SK-N-SH (cell line): ENCODE measurements at regions not wholly inside any gene's neighbourhood (a gene's known extent, or its start where the extent isn't known, plus 50 kb on each side); places are given as distances from the start of the nearest gene placed in this dataset.

Source experiments
- CTCF ChIA-PET: fragments of 300-600, 350-600 bp; formaldehyde crosslinking; extraction: SDS; loops from one replicate; lab custom pipeline; 2021; lab: Yijun Ruan, JAX
- POLR2A ChIA-PET: fragments of 350-600 bp; sonication (Branson Sonifier 250); formaldehyde crosslinking; extraction: SDS; loops from one replicate; lab custom pipeline; 2020; ENCODE audit warnings: antibody characterized with exemption, inconsistent platforms; lab: Yijun Ruan, JAX
- DNase-seq: peaks from one replicate; pipeline ENCODE4 v3.0.0; 2012
- H2AFZ ChIP-seq: fragments of 200-600 bp; sonication (generic); 2 replicates; pipeline ENCODE4 v1.8.1; 2016; ENCODE audit warnings: antibody characterized with exemption, mild to moderate bottlenecking, low read depth
- H3F3A ChIP-seq: fragments of 200-600 bp; sonication (generic); replicated peaks from 2 replicates; pipeline ENCODE3; 2016; ENCODE audit warnings: antibody characterized with exemption, mild to moderate bottlenecking; ENCODE audit not compliant: insufficient read depth
- H3K27ac ChIP-seq, 2 experiments: fragments of 200-500 bp in 1 of 2; fragments of 200-600 bp in 1 of 2; sonication (Bioruptor generic) in 1 of 2; sonication (generic), shearing (Covaris generic) in 1 of 2; 2 replicates each; pipeline versions ENCODE4 v1.5.1 to v1.6.1; 2014 to 2016; ENCODE audit warnings: low read depth in 2 of 2, inconsistent platforms in 1 of 2, low read length in 1 of 2, mild to moderate bottlenecking in 1 of 2, mixed read lengths in 1 of 2
- H3K27me3 ChIP-seq: fragments of 200-600 bp; sonication (generic), shearing (Covaris generic); 2 replicates; pipeline ENCODE4 v1.6.1; 2016; ENCODE audit warnings: mixed run types; ENCODE audit not compliant: insufficient read depth
- H3K36me3 ChIP-seq, 2 experiments: fragments of 200-500 bp in 1 of 2; fragments of 200-600 bp in 1 of 2; sonication (Bioruptor generic) in 1 of 2; sonication (generic) in 1 of 2; replicated peaks in 1 of 2; 2 replicates each; pipeline versions ENCODE3 to v1.5.1; 2014 to 2016; ENCODE audit warnings: low read length in 1 of 2, mild to moderate bottlenecking in 1 of 2; ENCODE audit not compliant: insufficient read depth in 2 of 2, control insufficient read depth in 1 of 2
- H3K4me1 ChIP-seq, 2 experiments: fragments of 200-500 bp in 1 of 2; fragments of 200-600 bp in 1 of 2; sonication (Bioruptor generic) in 1 of 2; sonication (generic), shearing (Covaris generic) in 1 of 2; 2 replicates each; pipeline versions ENCODE4 v1.5.1 to v1.6.1; 2014 to 2016; ENCODE audit warnings: low read depth in 1 of 2, low read length in 1 of 2, mixed run types in 1 of 2; ENCODE audit not compliant: insufficient read depth in 2 of 2, control insufficient read depth in 1 of 2
- H3K4me2 ChIP-seq: fragments of 200-600 bp; sonication (generic), shearing (Covaris generic); 2 replicates; pipeline ENCODE4 v1.6.1; 2017; ENCODE audit warnings: mixed run types
- H3K4me3 ChIP-seq, 2 experiments: fragments of 200-500 bp in 1 of 2; fragments of 200-600 bp in 1 of 2; sonication (Bioruptor generic) in 1 of 2; sonication (generic), shearing (Covaris generic) in 1 of 2; 2 replicates each; pipeline versions ENCODE4 v1.5.1 to v1.8.1; 2014 to 2016; ENCODE audit warnings: low read depth in 2 of 2, inconsistent platforms in 1 of 2, low read length in 1 of 2, mild to moderate bottlenecking in 1 of 2, mixed read lengths in 1 of 2, moderate library complexity in 1 of 2
- H3K79me2 ChIP-seq: fragments of 200-600 bp; sonication (generic); 2 replicates; pipeline ENCODE4 v1.8.1; 2017; ENCODE audit warnings: mild to moderate bottlenecking; ENCODE audit not compliant: insufficient read depth
- H3K9ac ChIP-seq: fragments of 200-600 bp; sonication (generic); 2 replicates; pipeline ENCODE4 v1.6.1; 2017; ENCODE audit warnings: mixed run types
- H3K9me2 ChIP-seq: fragments of 200-600 bp; sonication (generic); 2 replicates; pipeline ENCODE4 v1.6.1; 2017; ENCODE audit warnings: mixed run types
- H3K9me3 ChIP-seq: fragments of 200-600 bp; sonication (generic); 2 replicates; pipeline ENCODE4 v1.6.1; 2017; ENCODE audit warnings: mixed run types, mild to moderate bottlenecking, moderate library complexity
- H4K20me1 ChIP-seq: fragments of 200-600 bp; sonication (generic); 2 replicates; pipeline ENCODE4 v1.6.1; 2017; ENCODE audit warnings: mild to moderate bottlenecking, mixed run types; ENCODE audit not compliant: insufficient read depth
- EP300 ChIP-seq, 2 experiments: IDR thresholded peaks; 2 replicates each; pipeline versions ENCODE4 v1.4.0 to v1.6.1; 2012; ENCODE audit warnings: borderline replicate concordance in 1 of 2, low read depth in 1 of 2, low read length in 1 of 2
- EZH2phosphoT487 ChIP-seq: fragments of 200-600 bp; sonication (generic); IDR thresholded peaks from 2 replicates; pipeline ENCODE4 v1.6.1; 2017; ENCODE audit warnings: low read depth, mixed run types, mild to moderate bottlenecking, antibody characterized with exemption, moderate library complexity, borderline replicate concordance
- FOXJ3 ChIP-seq: sonication (generic); formaldehyde crosslinking; IDR thresholded peaks from 2 replicates; pipeline ENCODE4 v1.5.1; 2020; ENCODE audit warnings: mild to moderate bottlenecking, missing genetic modification reagents
- GABPA ChIP-seq: IDR thresholded peaks from 2 replicates; pipeline ENCODE4 v1.4.0; 2012; ENCODE audit warnings: low read depth, mild to moderate bottlenecking
- GATA2 ChIP-seq: sonication (generic); formaldehyde crosslinking; IDR thresholded peaks from 2 replicates; pipeline ENCODE4 v1.5.0; 2020; ENCODE audit warnings: mild to moderate bottlenecking, missing genetic modification reagents
- NFIC ChIP-seq: IDR thresholded peaks from 2 replicates; pipeline ENCODE4 v1.4.0; 2012; ENCODE audit warnings: borderline replicate concordance
- NRF1 ChIP-seq: IDR thresholded peaks from 2 replicates; pipeline ENCODE4 v1.6.1; 2012; ENCODE audit warnings: low read depth, mild to moderate bottlenecking, low read length
- RCOR1 ChIP-seq: fragments of 150-350 bp; IDR thresholded peaks from 2 replicates; pipeline ENCODE4 v1.6.1; 2017; ENCODE audit warnings: antibody characterized with exemption, low read length
- REST ChIP-seq: IDR thresholded peaks from 2 replicates; pipeline ENCODE4 v1.6.1; 2012; ENCODE audit warnings: mild to moderate bottlenecking, low read depth, low read length, moderate library complexity
- TCF12 ChIP-seq: IDR thresholded peaks from 2 replicates; pipeline ENCODE4 v1.4.0; 2012
- TEAD4 ChIP-seq: IDR thresholded peaks from 2 replicates; pipeline ENCODE4 v1.4.0; 2012; ENCODE audit warnings: mild to moderate bottlenecking, borderline replicate concordance; ENCODE audit not compliant: insufficient read depth
- USF1 ChIP-seq: IDR thresholded peaks from 2 replicates; pipeline ENCODE4 v1.4.0; 2012; ENCODE audit warnings: low read depth, borderline replicate concordance
- YY1 ChIP-seq: IDR thresholded peaks from 2 replicates; pipeline ENCODE4 v1.4.0; 2012; ENCODE audit warnings: low read depth, mild to moderate bottlenecking
- ZBTB33 ChIP-seq: IDR thresholded peaks from 2 replicates; pipeline ENCODE4 v1.4.0; 2012; ENCODE audit warnings: low read depth, borderline replicate concordance
- TF ChIP-seq, protein P1 (sequence below): IDR thresholded peaks from 2 replicates; pipeline ENCODE4 v1.4.0; 2012; ENCODE audit warnings: low read depth
- TF ChIP-seq, protein P2 (sequence below): fragments of 150-350 bp; IDR thresholded peaks from 2 replicates; pipeline ENCODE4 v1.6.1; 2016; ENCODE audit warnings: mild to moderate bottlenecking, low read depth, low read length
- TF ChIP-seq, protein P3 (sequence below): fragments of 200-600 bp; sonication (generic); IDR thresholded peaks from 2 replicates; pipeline ENCODE4 v1.6.1; 2017; ENCODE audit warnings: antibody characterized with exemption, mild to moderate bottlenecking, moderate library complexity

- H3K36me3 ChIP-seq = no peaks in the 10 kb centered on the region
- POLR2A ChIA-PET = no interaction called here
- peaks cover 0 to 25% of the 10 kb centered on the region in 2 experiments for H3K4me1 ChIP-seq
- no peaks in the 10 kb centered on the region for H3K79me2 ChIP-seq
- no peaks in the 10 kb centered on the region for H3K27me3 ChIP-seq
- H3K9ac ChIP-seq = no peak overlapping the region
- no peak overlapping the region for H2AFZ ChIP-seq
- no peak overlapping the region for H3K4me3 ChIP-seq
- H3K9me2 ChIP-seq = no peaks in the 10 kb centered on the region
- peaks cover 41% of the 10 kb centered on the region for H3F3A ChIP-seq
- H3K4me2 ChIP-seq = no peak overlapping the region
- TF ChIP-seq, protein P1, sequence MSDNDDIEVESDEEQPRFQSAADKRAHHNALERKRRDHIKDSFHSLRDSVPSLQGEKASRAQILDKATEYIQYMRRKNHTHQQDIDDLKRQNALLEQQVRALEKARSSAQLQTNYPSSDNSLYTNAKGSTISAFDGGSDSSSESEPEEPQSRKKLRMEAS = no peak
- TF ChIP-seq NRF1 (no peak), RCOR1 (no peak), REST (no peak), YY1 (no peak), TCF12 (no peak), EZH2phosphoT487 (no peak), NFIC (no peak), ZBTB33 (no peak), USF1 (no peak), TEAD4 (no peak), EP300 (IDR thresholded peaks at IDR 0.05; ENCODE audit: borderline replicate concordance in 1 of 2, low read depth in 1 of 2, low read length in 1 of 2) (no peak), GABPA (no peak), GATA2 (no peak), FOXJ3 (no peak)
- TF ChIP-seq, protein P2, sequence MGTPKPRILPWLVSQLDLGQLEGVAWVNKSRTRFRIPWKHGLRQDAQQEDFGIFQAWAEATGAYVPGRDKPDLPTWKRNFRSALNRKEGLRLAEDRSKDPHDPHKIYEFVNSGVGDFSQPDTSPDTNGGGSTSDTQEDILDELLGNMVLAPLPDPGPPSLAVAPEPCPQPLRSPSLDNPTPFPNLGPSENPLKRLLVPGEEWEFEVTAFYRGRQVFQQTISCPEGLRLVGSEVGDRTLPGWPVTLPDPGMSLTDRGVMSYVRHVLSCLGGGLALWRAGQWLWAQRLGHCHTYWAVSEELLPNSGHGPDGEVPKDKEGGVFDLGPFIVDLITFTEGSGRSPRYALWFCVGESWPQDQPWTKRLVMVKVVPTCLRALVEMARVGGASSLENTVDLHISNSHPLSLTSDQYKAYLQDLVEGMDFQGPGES = no peak
- TF ChIP-seq, protein P3, sequence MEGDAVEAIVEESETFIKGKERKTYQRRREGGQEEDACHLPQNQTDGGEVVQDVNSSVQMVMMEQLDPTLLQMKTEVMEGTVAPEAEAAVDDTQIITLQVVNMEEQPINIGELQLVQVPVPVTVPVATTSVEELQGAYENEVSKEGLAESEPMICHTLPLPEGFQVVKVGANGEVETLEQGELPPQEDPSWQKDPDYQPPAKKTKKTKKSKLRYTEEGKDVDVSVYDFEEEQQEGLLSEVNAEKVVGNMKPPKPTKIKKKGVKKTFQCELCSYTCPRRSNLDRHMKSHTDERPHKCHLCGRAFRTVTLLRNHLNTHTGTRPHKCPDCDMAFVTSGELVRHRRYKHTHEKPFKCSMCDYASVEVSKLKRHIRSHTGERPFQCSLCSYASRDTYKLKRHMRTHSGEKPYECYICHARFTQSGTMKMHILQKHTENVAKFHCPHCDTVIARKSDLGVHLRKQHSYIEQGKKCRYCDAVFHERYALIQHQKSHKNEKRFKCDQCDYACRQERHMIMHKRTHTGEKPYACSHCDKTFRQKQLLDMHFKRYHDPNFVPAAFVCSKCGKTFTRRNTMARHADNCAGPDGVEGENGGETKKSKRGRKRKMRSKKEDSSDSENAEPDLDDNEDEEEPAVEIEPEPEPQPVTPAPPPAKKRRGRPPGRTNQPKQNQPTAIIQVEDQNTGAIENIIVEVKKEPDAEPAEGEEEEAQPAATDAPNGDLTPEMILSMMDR = no peak
- H3K9me3 ChIP-seq = no peaks in the 10 kb centered on the region
- peak overlapping the region in 1 of 2 experiments; percentile 85; a peak in 2 of 4 replicates for H3K27ac ChIP-seq
- DNase-seq = no peak
- H4K20me1 ChIP-seq = no peaks in the 10 kb centered on the region
- CTCF ChIA-PET = no interaction called here
Measured at GRCh38 chr1:100629391-100629790, 90.2 kb upstream of the VCAM1 start.
